Adipocyte (in vitro differentiated cells): ENCODE measurements at regions not wholly inside any gene's neighbourhood (a gene's known extent, or its start where the extent isn't known, plus 50 kb on each side); places are given as distances from the start of the nearest gene placed in this dataset.

Experiments
- DNase-seq: peaks from one replicate; pipeline ENCODE4 v3.0.0-alpha.2; 2015; ENCODE audit warnings: low read depth
- H3K27me3 ChIP-seq: replicated peaks from 2 replicates; pipeline ENCODE4 v1.7.0; 2013; ENCODE audit warnings: mild to moderate bottlenecking, low read length, moderate library complexity; ENCODE audit not compliant: control insufficient read depth, insufficient read depth
- H3K36me3 ChIP-seq: 2 replicates; pipeline ENCODE4 v1.7.0; 2013; ENCODE audit warnings: low read length, mild to moderate bottlenecking, moderate library complexity; ENCODE audit not compliant: control insufficient read depth, insufficient read depth, severe bottlenecking
- H3K4me1 ChIP-seq: 2 replicates; pipeline ENCODE4 v1.7.0; 2013; ENCODE audit warnings: mild to moderate bottlenecking, low read length, moderate library complexity; ENCODE audit not compliant: control insufficient read depth, insufficient read depth
- H3K4me3 ChIP-seq: 2 replicates; pipeline ENCODE4 v1.7.0; 2013; ENCODE audit warnings: mild to moderate bottlenecking, low read length, moderate library complexity
- H3K9ac ChIP-seq: 2 replicates; pipeline ENCODE4 v1.7.0; 2013; ENCODE audit warnings: mild to moderate bottlenecking, low read length, moderate library complexity
- H3K9me3 ChIP-seq: 2 replicates; pipeline ENCODE4 v1.7.0; 2013; ENCODE audit warnings: mild to moderate bottlenecking, low read length, moderate library complexity; ENCODE audit not compliant: control insufficient read depth

DNA sequence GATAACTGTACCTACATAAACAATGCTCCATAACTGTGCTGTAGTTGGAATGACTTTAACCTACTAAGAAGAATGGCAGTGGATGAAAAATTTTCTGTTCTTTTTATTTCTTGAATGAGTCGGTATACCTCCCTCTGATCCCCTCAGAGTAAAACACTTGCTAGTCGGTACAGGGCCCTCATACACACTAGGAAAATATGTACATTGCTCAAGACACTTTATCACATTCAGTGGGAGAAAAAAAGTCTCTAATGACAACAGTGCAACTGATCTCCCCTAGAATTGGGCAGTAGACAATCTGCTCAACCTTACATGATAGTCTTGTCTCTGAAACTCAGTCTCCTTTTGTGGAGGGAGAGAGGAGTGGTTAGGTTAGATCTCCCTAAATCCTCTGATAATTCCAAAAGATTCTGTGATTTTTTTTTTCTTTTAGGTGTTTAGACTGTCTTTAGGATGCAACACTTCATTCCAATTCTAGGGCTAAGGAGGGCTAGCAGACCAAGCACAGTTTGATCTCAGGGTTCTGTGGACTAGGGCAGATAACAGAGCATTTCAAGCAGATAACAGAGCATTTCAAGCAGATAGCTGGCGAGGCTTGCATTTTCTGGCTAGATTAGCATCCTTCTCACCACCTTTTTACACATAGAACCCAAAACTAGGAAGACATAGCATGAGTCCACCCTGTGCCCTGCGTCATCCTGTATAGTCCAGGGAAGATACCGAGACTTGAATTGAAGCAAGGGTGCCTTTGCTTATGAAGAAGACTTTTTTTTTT lies 100.3 kb upstream of the TNFAIP3 start:
- Histone ChIP-seq H3K36me3 (no peaks in the 10 kb centered on the region), H3K4me3 (no peak overlapping the region), H3K9me3 (no peaks in the 10 kb centered on the region), H3K9ac (no peak overlapping the region), H3K4me1 (peaks cover 32% of the 10 kb centered on the region), H3K27me3 (no peaks in the 10 kb centered on the region)
- DNase-seq: no peak

DNA sequence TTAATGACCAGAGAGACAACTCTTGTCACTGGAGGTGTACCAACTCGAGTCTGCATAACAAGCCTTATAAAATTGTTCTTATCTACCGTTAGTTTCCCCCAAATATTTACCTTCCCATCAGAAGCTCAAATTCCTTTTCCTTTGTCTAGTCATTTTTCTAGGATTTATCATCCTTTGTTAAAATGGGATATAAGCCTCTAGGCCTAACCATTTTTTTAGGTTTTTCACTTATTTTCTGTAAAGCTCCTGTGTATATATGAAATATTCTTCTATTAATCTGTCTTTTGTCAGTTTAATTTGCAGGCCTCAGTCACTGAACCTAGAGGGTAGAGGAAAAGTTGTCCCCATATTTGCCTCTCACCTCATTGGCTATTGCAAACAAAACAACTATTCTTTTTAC lies 99.6 kb upstream of the TNFAIP3 start:
- Histone ChIP-seq H3K4me3 (no peak overlapping the region), H3K27me3 (no peaks in the 10 kb centered on the region), H3K36me3 (no peaks in the 10 kb centered on the region), H3K9ac (no peak overlapping the region), H3K9me3 (no peaks in the 10 kb centered on the region), H3K4me1 (peaks cover 32% of the 10 kb centered on the region)
- no peak for DNase-seq

DNA sequence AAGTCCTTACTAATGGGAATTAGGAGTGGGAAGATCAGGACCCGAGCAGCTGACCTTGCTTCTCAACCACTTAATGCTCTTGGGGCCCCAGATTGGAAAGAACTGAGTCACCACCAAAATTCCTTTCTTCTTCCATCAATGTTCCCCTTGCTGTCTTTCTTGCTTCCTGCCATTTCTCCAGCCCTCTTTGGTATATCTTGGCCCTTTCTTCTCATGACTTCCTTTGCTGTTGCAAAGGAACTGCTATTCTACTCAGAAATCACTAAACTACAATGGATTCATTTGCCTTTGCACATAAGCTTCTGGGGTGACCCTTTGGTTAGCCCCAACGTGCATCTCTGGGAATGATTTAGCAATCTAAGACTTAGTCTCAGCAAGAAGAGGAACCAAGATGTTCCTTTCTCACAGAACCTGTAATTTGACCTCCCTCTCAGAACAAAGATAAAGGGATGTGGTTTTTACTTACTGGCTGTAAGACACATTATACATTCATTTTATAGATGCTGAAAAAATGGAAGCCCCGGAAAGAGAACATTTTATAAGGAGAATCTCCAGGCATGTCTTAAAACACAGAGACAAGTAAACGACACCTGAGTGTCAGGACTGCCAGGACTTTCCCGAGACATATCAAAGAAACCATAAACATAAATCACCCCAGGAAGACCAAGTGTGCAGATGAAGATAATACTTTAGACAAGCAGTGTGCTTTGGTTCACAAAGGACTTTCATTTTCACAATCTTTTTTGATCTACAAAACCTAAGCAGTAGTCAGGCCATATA lies 99.0 kb upstream of the TNFAIP3 start:
- no peaks in the 10 kb centered on the region for H3K36me3 ChIP-seq
- H3K4me1 ChIP-seq: peaks cover 32% of the 10 kb centered on the region
- DNase-seq: peak; percentile 40
- no peaks in the 10 kb centered on the region for H3K9me3 ChIP-seq
- no peak overlapping the region for H3K9ac ChIP-seq
- H3K27me3 ChIP-seq: no peaks in the 10 kb centered on the region
- no peak overlapping the region for H3K4me3 ChIP-seq

- Histone ChIP-seq H3K4me1 (peaks cover 38% of the 10 kb centered on the region), H3K4me3 (no peak overlapping the region), H3K36me3 (no peaks in the 10 kb centered on the region), H3K9me3 (no peaks in the 10 kb centered on the region), H3K27me3 (no peaks in the 10 kb centered on the region), H3K9ac (no peak overlapping the region)
- DNase-seq: no peak
These were observed 98.1 kb upstream of the TNFAIP3 start for GRCh38 chr6:137768935-137769334.

GRCh38 chr6:137769797-137770362 lies 97.2 kb upstream of the TNFAIP3 start:
- H3K9ac ChIP-seq: no peak overlapping the region
- H3K9me3 ChIP-seq: no peaks in the 10 kb centered on the region
- no peak overlapping the region for H3K4me3 ChIP-seq
- no peaks in the 10 kb centered on the region for H3K36me3 ChIP-seq
- H3K4me1 ChIP-seq: peaks cover 35% of the 10 kb centered on the region
- H3K27me3 ChIP-seq: no peaks in the 10 kb centered on the region
- DNase-seq: no peak

DNA sequence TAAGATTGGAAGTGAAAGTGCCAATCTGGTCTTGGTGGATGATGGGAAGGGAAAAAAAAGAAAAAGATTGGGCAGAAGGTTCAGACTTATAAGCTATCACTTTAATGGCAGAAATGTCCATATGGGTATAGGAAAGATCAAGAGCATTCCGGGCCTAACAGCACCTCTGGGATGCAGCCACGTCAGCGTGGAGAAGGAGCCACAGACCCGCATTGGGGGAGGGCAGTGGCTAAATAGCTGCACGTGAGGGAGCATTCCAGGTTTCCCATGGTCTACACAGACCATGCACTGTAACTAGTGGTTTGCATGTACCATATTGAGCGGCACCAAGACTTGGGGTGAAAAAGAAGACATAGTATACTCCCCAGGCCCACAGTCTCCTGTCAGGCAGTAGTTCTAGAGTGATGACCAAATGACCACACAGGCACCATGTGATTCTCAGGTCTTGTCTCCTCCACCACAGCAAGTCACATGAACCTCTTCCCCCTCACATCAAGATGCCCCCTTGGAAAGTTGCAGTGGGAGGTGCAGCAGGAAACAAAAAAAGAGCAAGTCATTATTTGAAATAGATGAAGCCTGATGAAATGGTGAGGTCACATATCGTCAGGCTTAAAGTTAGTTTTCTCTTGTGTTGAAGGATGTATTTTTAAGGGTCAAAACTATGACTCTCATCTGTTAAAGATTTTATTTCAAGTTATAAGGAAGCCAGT lies 94.4 kb upstream of the TNFAIP3 start:
- Histone ChIP-seq H3K27me3 (no peaks in the 10 kb centered on the region), H3K9me3 (no peaks in the 10 kb centered on the region), H3K9ac (no peak overlapping the region), H3K4me3 (no peak overlapping the region), H3K4me1 (peaks cover 21% of the 10 kb centered on the region), H3K36me3 (no peaks in the 10 kb centered on the region)
- DNase-seq: no peak

GRCh38 chr6:137775227-137775626 lies 91.8 kb upstream of the TNFAIP3 start:
- peaks cover 10% of the 10 kb centered on the region for H3K4me1 ChIP-seq
- no peaks in the 10 kb centered on the region for H3K9me3 ChIP-seq
- H3K27me3 ChIP-seq: no peaks in the 10 kb centered on the region
- H3K4me3 ChIP-seq: no peak overlapping the region
- H3K36me3 ChIP-seq: no peaks in the 10 kb centered on the region
- no peak overlapping the region for H3K9ac ChIP-seq
- no peak for DNase-seq

- no peak for DNase-seq
- H3K27me3 ChIP-seq: no peaks in the 10 kb centered on the region
- no peaks in the 10 kb centered on the region for H3K36me3 ChIP-seq
- no peak overlapping the region for H3K4me3 ChIP-seq
- H3K4me1 ChIP-seq: peaks cover 10% of the 10 kb centered on the region
- no peak overlapping the region for H3K9ac ChIP-seq
- H3K9me3 ChIP-seq: no peaks in the 10 kb centered on the region
These were observed 91.3 kb upstream of the TNFAIP3 start for GRCh38 chr6:137775720-137776119.

- peaks cover 10% of the 10 kb centered on the region for H3K4me1 ChIP-seq
- H3K36me3 ChIP-seq: no peaks in the 10 kb centered on the region
- H3K27me3 ChIP-seq: no peaks in the 10 kb centered on the region
- no peak overlapping the region for H3K4me3 ChIP-seq
- DNase-seq: no peak
- H3K9ac ChIP-seq: no peak overlapping the region
- no peaks in the 10 kb centered on the region for H3K9me3 ChIP-seq
These were observed 90.8 kb upstream of the TNFAIP3 start for GRCh38 chr6:137776256-137776655.

DNA sequence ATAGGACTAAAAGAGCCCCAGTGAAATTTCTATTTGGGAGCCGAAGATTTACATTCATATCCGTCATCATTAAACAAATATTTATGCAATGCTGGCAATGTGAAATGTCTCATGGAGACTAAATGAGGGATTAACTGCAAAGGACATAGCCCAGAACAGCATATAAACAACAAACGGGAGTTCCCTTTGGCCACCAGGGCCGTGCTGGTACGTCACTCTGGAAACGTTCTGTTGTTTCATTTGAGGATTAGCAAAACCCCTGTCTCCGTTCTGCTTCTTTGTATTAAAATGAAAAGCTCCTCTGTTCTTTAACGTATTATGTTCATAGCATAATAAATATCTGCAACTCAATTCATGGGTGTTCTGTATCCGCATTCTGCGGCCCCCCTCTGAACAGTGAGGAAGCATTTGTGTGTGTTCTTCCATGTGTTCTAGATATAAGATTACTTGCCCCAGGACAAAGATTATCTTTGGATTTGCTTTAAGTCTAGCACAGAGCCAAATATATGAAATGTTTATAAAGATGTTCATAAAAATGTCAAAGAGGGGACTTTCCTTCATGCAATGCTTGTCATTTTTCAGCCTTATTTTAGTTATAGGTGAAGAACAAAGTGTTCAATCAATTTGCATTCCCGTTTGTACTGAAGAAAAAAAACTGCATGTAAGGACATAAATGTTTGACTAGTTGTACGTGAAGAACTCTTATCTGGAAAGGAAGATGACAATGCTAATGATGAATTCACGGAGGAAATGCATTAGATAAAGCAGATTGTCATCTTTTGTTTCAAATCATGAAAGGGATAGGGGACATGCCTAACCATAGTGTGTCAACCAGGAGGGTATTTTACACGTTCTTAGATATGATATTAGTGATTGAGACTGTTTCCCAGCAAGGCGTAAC lies 90.0 kb upstream of the TNFAIP3 start:
- H3K4me3 ChIP-seq: no peak overlapping the region
- H3K9ac ChIP-seq: no peak overlapping the region
- DNase-seq: peak; percentile 89
- peaks cover 10% of the 10 kb centered on the region for H3K4me1 ChIP-seq
- H3K9me3 ChIP-seq: no peaks in the 10 kb centered on the region
- no peaks in the 10 kb centered on the region for H3K36me3 ChIP-seq
- H3K27me3 ChIP-seq: no peaks in the 10 kb centered on the region
